HG03196 (cell line): ENCODE measurements at regions not wholly inside any gene's neighbourhood (a gene's known extent, or its start where the extent isn't known, plus 50 kb on each side); places are given as distances from the start of the nearest gene placed in this dataset.

Source experiments
- ATAC-seq: cut with Tn5 transposase; IDR thresholded peaks from one replicate; pipeline ENCODE4 v1.9.1; 2021; ENCODE audit not compliant: unreplicated experiment

- no peak for ATAC-seq
Observed at GRCh38 chr7:79593866-79594301, 140.4 kb upstream of the MAGI2 start.

GRCh38 chr7:79590916-79591623 lies 137.6 kb upstream of the MAGI2 start:
- ATAC-seq: no peak

- ATAC-seq: no peak
Observed at GRCh38 chr7:79590391-79590790, 136.9 kb upstream of the MAGI2 start.

- no peak for ATAC-seq
Observed at GRCh38 chr7:79570903-79571302, 117.4 kb upstream of the MAGI2 start.

GRCh38 chr7:79563821-79564522 lies 110.5 kb upstream of the MAGI2 start:
- no peak for ATAC-seq

GRCh38 chr7:79555571-79555970 lies 102.1 kb upstream of the MAGI2 start:
- ATAC-seq: no peak

- ATAC-seq: no peak
Observed at GRCh38 chr7:79553811-79554555, 100.5 kb upstream of the MAGI2 start.

GRCh38 chr7:79552463-79552862 lies 99.0 kb upstream of the MAGI2 start:
- no peak for ATAC-seq

GRCh38 chr7:79548727-79549126 lies 95.3 kb upstream of the MAGI2 start:
- ATAC-seq: no peak

GRCh38 chr7:79547132-79547531 lies 93.7 kb upstream of the MAGI2 start:
- no peak for ATAC-seq

- no peak for ATAC-seq
Observed at GRCh38 chr7:79540592-79540991, 87.1 kb upstream of the MAGI2 start.

GRCh38 chr7:79534128-79534527 lies 80.7 kb upstream of the MAGI2 start:
- ATAC-seq: no peak

- ATAC-seq: no peak
Observed at GRCh38 chr7:79531905-79532664, 78.6 kb upstream of the MAGI2 start.

- ATAC-seq: no peak
Observed at GRCh38 chr7:79531116-79531515, 77.6 kb upstream of the MAGI2 start.

- ATAC-seq: no peak
Observed at GRCh38 chr7:79529881-79530235, 76.4 kb upstream of the MAGI2 start.

- no peak for ATAC-seq
Observed at GRCh38 chr7:79529214-79529880, 75.9 kb upstream of the MAGI2 start.

GRCh38 chr7:79528421-79528820 lies 75.0 kb upstream of the MAGI2 start:
- no peak for ATAC-seq

GRCh38 chr7:79524048-79524447 lies 70.6 kb upstream of the MAGI2 start:
- no peak for ATAC-seq

GRCh38 chr7:79523436-79523835 lies 70.0 kb upstream of the MAGI2 start:
- no peak for ATAC-seq

GRCh38 chr7:79520543-79520942 lies 67.1 kb upstream of the MAGI2 start:
- ATAC-seq: no peak

GRCh38 chr7:79515358-79515757 lies 61.9 kb upstream of the MAGI2 start:
- no peak for ATAC-seq
